ENCODE measurements at regions not wholly inside any gene's neighbourhood (a gene's known extent, or its start where the extent isn't known, plus 50 kb on each side); places are given as distances from the start of the nearest gene placed in this dataset.

DNA sequence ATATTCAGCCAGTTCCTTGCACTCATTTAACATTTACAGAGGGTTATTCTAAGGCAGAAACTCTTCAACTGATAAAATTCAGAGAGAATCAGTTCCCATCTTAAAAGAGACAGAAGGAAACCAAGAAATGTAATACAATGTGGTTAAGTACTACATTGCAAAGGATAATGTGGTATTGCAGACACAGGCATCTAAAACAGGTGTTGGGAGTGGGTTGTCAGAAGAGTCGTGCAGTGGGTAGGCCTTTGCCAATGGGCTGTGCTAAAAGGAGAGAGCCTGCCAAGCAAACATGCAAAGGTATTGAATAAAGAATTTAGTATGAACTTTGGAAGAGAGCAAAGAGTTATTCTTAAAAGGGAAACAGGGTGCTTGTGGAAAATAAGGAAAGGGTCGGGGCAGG, 1044.4 kb upstream of the DIAPH2 start:
- POLR2A ChIA-PET = no interaction called here
- ATAC-seq (ENCODE audit: low read depth) (no peak), DNase-seq (no peak)
- H3K9me3 Mint-ChIP-seq = no peaks in the 10 kb centered on the region
- no peaks in the 10 kb centered on the region for H3K4me1 Mint-ChIP-seq
- no peak overlapping the region for H3K4me3 Mint-ChIP-seq
- no peak overlapping the region for H3K27ac Mint-ChIP-seq
- no peaks in the 10 kb centered on the region for H3K36me3 Mint-ChIP-seq
- no peaks in the 10 kb centered on the region for H3K27me3 Mint-ChIP-seq

DNA sequence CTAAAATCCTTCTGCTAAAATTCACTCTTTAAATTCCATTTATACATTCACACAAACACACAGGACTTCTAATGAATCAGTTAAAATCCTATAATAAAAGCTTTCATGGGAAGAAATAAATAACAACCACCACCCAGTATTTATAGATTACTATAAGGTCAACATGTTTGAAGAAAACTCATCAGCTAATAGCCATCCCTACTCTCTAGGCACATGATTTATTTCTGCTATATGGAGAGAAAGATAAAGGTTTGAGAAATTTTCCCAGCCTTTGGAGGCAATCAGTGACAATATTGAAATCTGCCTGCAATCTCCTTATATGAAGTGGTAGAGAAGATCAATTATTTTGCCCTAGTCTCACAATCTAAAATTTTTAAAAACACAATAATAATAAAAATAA, 1038.9 kb upstream of the DIAPH2 start:
- Mint-ChIP-seq H3K4me1 (no peaks in the 10 kb centered on the region), H3K27me3 (no peaks in the 10 kb centered on the region), H3K36me3 (no peaks in the 10 kb centered on the region), H3K27ac (no peak overlapping the region), H3K9me3 (no peaks in the 10 kb centered on the region), H3K4me3 (no peak overlapping the region)
- POLR2A ChIA-PET = no interaction called here
- DNase-seq (no peak), ATAC-seq (ENCODE audit: low read depth) (no peak)

DNA sequence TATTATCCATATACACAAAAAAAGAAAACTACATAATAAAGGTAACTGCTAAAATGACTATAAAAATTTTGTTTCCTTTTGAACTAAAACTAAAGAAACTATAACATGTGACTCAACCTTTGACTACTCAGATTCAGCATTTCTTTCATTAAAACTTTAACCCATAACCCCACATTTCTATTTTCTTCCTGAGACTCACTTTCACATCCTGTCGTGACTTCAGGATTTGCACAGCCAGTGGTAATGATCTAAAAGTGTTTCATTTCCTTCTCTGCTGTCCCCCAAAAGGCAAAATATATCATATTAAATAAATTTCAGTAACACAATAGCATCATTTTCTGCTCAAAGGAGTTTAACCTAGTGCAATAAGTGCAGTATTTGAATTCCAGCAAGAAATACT, 1022.4 kb upstream of the DIAPH2 start:
- Mint-ChIP-seq H3K4me3 (no peak overlapping the region), H3K4me1 (no peaks in the 10 kb centered on the region), H3K36me3 (no peaks in the 10 kb centered on the region), H3K27ac (no peak overlapping the region), H3K27me3 (no peaks in the 10 kb centered on the region), H3K9me3 (peaks cover 1% of the 10 kb centered on the region)
- POLR2A ChIA-PET = no interaction called here
- ATAC-seq (ENCODE audit: low read depth) (no peak), DNase-seq (no peak)

DNA sequence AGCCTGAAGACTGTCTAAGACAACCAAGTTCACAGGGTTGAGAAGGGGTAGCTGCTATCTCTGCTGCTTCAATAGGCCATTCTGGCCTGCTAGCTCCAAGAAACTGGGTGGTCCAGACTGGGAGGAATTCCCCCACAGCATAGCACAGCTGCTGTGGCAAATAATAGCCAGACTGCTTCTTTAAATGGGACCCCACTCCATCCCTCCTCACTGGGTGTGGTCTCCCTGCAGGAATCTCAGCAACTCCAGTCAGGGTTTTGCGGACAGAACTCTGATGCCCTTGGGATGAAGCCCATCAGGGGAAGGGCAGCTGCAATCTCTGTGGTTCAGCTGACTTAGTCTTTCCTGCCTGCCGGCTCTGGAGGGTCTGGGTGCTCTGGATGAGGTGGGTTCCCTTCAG, 1018.6 kb upstream of the DIAPH2 start:
- Mint-ChIP-seq H3K4me1 (no peaks in the 10 kb centered on the region), H3K4me3 (no peak overlapping the region), H3K36me3 (no peaks in the 10 kb centered on the region), H3K27me3 (no peaks in the 10 kb centered on the region), H3K27ac (no peak overlapping the region), H3K9me3 (peaks cover 1% of the 10 kb centered on the region)
- DNase-seq (no peak), ATAC-seq (ENCODE audit: low read depth) (no peak)
- POLR2A ChIA-PET = no interaction called here

DNA sequence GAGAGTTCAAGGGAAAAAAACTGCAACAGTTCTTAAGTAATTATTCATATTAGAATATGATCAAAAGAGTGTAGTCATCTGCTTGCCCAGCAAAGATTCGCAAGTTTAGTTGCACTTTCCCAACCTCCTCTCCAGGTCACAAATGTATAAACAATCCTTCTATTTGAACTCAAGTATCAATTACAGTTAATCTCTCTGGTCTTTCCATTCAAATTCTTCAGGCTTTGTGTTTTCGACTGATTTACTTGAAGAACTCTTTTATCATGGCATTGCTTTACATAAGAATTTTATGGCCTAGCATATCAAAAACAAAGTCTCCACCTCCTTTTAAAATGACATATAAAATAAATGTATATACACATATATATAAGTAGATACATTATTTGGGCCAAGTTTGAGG, 1009.6 kb upstream of the DIAPH2 start:
- no peaks in the 10 kb centered on the region for H3K9me3 Mint-ChIP-seq
- no peaks in the 10 kb centered on the region for H3K4me1 Mint-ChIP-seq
- ATAC-seq (ENCODE audit: low read depth) (no peak), DNase-seq (no peak)
- POLR2A ChIA-PET = no interaction called here
- no peaks in the 10 kb centered on the region for H3K36me3 Mint-ChIP-seq
- H3K4me3 Mint-ChIP-seq = no peak overlapping the region
- H3K27me3 Mint-ChIP-seq = no peaks in the 10 kb centered on the region
- no peak overlapping the region for H3K27ac Mint-ChIP-seq

DNA sequence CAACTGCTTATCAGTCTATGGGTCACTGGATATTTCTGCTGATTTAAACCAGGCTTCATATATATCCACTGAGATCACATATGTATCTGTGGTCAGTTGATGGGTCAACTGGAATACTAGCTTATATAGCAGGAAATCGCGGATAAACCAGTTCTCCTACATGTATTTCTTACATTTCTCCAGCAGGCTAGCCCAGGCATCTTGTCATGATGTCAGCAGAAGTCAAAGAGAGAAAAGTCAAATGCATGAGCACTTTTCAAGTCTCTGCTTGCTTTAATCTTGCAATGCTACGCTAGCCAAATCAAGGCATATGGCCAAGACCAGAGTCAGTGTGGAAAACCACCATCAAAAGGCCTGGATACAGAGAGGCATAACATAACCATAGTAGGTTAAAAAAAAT, 1008.8 kb upstream of the DIAPH2 start:
- Mint-ChIP-seq H3K9me3 (no peaks in the 10 kb centered on the region), H3K4me3 (no peak overlapping the region), H3K4me1 (no peaks in the 10 kb centered on the region), H3K27me3 (no peaks in the 10 kb centered on the region), H3K36me3 (no peaks in the 10 kb centered on the region), H3K27ac (no peak overlapping the region)
- DNase-seq (no peak), ATAC-seq (ENCODE audit: low read depth) (no peak)
- POLR2A ChIA-PET = no interaction called here

DNA sequence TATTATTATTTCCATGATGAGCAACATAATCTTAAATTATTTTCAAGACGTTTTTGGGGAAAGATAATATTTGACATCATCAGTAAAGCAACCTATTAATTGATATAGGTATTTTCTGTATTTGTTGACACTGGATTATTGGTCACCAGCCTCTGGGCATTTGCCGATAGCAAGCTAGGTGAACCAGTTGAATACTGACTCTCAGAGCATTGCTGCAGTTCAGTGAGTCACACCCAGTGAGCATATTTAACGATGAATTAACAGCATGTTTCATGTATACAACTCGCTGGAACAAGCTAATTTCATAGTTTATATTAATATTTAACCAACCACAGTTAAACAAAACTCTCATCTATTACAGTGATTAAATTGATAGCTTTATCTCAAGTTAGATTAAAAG, 1006.0 kb upstream of the DIAPH2 start:
- Mint-ChIP-seq H3K9me3 (no peaks in the 10 kb centered on the region), H3K4me3 (no peak overlapping the region), H3K36me3 (no peaks in the 10 kb centered on the region), H3K27me3 (no peaks in the 10 kb centered on the region), H3K27ac (no peak overlapping the region), H3K4me1 (no peaks in the 10 kb centered on the region)
- POLR2A ChIA-PET = no interaction called here
- DNase-seq (no peak), ATAC-seq (ENCODE audit: low read depth) (no peak)

DNA sequence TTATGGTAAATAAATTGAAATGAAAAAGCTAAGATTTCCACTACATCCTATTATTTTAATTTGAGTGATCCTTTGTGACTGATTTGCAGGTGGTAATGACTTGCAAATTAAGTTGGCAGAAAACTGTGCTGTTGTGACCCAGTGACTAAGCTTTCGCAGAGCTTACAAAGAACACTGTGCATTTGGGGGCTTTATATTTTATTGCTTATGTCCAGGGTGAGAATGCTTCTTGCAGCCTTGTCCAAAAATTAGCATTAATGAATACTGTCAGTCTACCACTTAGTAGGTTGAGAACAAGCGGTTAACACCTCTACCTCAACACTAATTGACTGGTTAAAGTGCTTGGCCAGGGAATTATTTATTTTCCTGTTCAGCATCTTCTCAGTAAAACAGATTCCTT, 991.3 kb upstream of the DIAPH2 start:
- Mint-ChIP-seq H3K27ac (no peak overlapping the region), H3K27me3 (no peaks in the 10 kb centered on the region), H3K4me1 (no peaks in the 10 kb centered on the region), H3K4me3 (no peak overlapping the region), H3K36me3 (no peaks in the 10 kb centered on the region), H3K9me3 (no peaks in the 10 kb centered on the region)
- no peak for ATAC-seq (ENCODE audit: low read depth)
- no peak for DNase-seq
- POLR2A ChIA-PET = no interaction called here

DNA sequence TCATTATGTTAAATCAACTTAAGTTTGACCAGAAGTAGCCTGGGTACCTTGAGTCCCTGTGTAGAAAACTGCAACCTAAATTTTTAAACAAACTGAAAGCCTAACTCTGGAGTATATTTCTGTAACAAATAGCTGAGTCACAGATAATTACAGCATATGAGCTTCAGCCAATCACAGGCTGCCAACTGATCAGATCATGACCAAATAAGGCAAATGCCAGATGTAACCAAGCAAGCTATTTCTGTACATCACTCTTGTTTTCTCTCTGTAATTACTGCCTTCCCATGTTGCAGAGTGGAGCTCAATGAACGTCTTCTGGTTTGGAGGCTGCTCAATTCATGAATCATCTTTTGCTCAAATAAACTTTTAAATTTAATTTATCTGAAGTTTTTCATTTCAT, 980.9 kb upstream of the DIAPH2 start:
- H3K27ac Mint-ChIP-seq = no peak overlapping the region
- no peak for ATAC-seq (ENCODE audit: low read depth)
- POLR2A ChIA-PET = no interaction called here
- no peaks in the 10 kb centered on the region for H3K36me3 Mint-ChIP-seq
- no peaks in the 10 kb centered on the region for H3K9me3 Mint-ChIP-seq
- H3K4me3 Mint-ChIP-seq = no peak overlapping the region
- no peaks in the 10 kb centered on the region for H3K4me1 Mint-ChIP-seq
- no peak for DNase-seq
- no peaks in the 10 kb centered on the region for H3K27me3 Mint-ChIP-seq

DNA sequence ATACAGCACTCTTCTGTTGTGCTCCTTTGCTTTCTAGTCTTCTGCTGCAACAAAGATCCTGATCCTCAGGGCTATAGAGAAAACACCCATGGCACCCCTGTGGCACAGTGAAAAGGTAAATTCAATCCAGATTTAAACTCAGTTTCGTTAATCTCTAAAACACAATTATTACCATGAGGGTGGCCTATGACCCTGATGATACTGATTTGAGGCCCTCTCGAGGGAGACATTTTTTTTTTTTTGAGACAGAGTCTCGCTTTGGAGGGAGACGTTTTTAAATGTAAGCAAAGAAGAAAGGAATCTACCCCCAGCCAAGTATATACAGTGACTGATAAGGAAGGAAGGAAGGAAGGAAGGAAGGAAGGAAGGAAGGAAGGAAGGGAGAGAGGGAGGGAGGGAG, 967.8 kb upstream of the DIAPH2 start:
- Mint-ChIP-seq H3K36me3 (no peaks in the 10 kb centered on the region), H3K27me3 (no peaks in the 10 kb centered on the region), H3K27ac (no peak overlapping the region), H3K9me3 (no peaks in the 10 kb centered on the region), H3K4me1 (no peaks in the 10 kb centered on the region), H3K4me3 (no peak overlapping the region)
- no peak for ATAC-seq (ENCODE audit: low read depth)
- POLR2A ChIA-PET = no interaction called here
- DNase-seq = no peak

DNA sequence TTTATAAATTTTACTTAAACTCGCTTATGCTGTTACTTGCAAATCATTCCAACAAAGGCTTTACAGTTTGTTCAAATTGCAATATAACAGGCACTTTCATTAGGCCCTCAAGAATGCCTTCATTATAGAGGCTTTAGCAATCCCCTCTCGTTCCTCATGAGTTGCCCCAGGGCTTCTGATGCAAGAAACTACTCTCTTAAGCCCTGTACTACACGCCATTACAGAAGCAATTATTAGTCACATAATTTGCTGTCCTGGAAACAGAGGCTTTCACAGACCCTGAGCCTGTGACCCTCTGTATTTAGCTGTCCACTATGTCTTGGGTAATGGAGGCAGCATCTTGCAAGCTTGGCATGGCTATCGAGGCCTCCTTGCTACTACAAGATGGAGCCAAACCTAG, 965.9 kb upstream of the DIAPH2 start:
- POLR2A ChIA-PET = no interaction called here

DNA sequence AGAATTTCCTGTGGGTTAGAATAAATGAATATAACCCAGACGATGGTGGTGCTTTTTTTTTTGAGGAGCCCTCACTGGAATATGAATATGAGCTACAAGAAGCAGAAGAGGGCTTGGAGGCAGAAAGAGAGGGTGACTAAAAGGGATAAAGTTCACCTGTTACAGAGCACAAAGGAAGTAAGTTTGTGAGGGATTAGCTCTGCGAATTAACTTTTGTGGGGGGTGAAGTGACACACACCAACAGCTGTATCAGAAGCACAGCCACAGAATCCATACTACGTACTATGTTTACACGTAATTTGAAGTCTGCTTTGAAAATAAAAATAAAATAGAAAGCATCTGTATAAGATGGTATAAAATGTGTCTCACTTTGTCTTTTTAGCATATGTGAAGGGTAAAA, 963.6 kb upstream of the DIAPH2 start:
- Mint-ChIP-seq H3K4me1 (no peaks in the 10 kb centered on the region), H3K9me3 (no peaks in the 10 kb centered on the region), H3K4me3 (no peak overlapping the region), H3K27me3 (no peaks in the 10 kb centered on the region), H3K27ac (no peak overlapping the region), H3K36me3 (no peaks in the 10 kb centered on the region)
- no peak for DNase-seq
- no peak for ATAC-seq (ENCODE audit: low read depth)
- POLR2A ChIA-PET = no interaction called here

More for the DNA sequence above, 965.9 kb upstream of the DIAPH2 start:
- no peaks in the 10 kb centered on the region for H3K4me1 Mint-ChIP-seq
- no peak overlapping the region for H3K27ac Mint-ChIP-seq
- no peaks in the 10 kb centered on the region for H3K36me3 Mint-ChIP-seq
- DNase-seq (no peak), ATAC-seq (ENCODE audit: low read depth) (no peak)
- H3K9me3 Mint-ChIP-seq = no peaks in the 10 kb centered on the region
- H3K27me3 Mint-ChIP-seq = no peaks in the 10 kb centered on the region
- no peak overlapping the region for H3K4me3 Mint-ChIP-seq

DNA sequence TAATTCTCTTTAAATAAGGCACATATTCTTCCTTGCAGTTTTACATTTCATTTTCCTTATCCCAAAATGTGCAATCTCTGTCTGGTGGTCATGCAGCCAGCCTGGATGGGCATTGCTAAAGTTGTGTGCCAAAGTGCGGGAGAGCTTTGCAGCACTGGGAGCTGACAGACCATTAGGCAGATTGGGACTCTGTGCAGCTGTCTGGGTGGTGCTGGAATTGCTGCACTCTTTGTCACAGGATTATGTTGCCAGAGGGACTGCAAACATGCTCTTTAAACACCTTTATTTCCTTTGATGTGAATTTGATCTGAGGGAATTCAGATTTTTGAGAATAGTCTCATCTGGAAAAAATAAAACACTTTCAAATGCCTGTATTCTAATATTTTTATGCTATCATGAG, 956.2 kb upstream of the DIAPH2 start:
- Mint-ChIP-seq H3K27me3 (no peaks in the 10 kb centered on the region), H3K27ac (no peak overlapping the region), H3K36me3 (no peaks in the 10 kb centered on the region), H3K4me1 (no peaks in the 10 kb centered on the region), H3K9me3 (no peaks in the 10 kb centered on the region), H3K4me3 (no peak overlapping the region)
- DNase-seq (no peak), ATAC-seq (ENCODE audit: low read depth) (no peak)
- POLR2A ChIA-PET = no interaction called here

DNA sequence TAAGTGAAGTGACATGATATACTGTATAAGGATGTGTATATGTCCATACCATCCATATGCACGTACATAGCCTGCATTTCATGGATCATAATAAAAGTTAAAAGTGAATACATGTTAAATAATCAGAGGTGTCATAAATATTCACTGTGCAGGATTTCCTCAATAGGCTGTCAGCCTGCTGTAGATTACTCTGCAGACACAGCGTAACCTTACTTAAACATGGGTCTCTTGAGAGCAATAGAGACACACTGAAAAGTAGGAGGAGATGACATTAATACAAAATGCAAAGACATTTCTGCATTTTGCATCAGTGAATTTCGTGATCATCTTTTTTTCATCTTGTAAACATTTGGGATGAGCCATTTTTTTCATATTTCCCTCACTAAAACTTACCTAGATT, 955.2 kb upstream of the DIAPH2 start:
- H3K9me3 Mint-ChIP-seq = no peaks in the 10 kb centered on the region

DNA sequence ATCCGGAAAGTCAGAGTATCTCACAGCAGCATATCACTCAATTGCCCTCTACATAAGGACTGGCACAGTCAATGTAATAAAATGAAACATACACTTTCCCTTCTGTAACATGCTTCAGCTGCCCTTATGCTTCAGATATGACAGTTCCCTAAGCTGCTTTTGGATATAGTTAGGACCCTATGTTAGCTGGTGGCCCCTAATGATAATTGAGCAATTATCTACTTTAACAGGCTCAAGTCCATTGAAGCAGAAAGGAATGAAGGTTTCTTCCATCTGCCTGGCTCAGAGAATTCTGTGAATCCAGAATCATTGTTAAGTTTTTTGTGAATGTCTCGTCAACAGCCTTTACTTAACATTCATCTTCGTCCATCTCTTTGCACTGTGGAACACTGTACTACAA, 951.2 kb upstream of the DIAPH2 start:
- ATAC-seq (ENCODE audit: low read depth) (no peak), DNase-seq (no peak)
- no peaks in the 10 kb centered on the region for H3K27me3 Mint-ChIP-seq
- H3K4me1 Mint-ChIP-seq = no peaks in the 10 kb centered on the region
- no peaks in the 10 kb centered on the region for H3K36me3 Mint-ChIP-seq
- POLR2A ChIA-PET = no interaction called here
- H3K9me3 Mint-ChIP-seq = no peaks in the 10 kb centered on the region
- H3K4me3 Mint-ChIP-seq = no peak overlapping the region
- H3K27ac Mint-ChIP-seq = no peak overlapping the region

More for the DNA sequence above, 955.2 kb upstream of the DIAPH2 start:
- DNase-seq (no peak), ATAC-seq (ENCODE audit: low read depth) (no peak)
- Mint-ChIP-seq H3K4me1 (no peaks in the 10 kb centered on the region), H3K4me3 (no peak overlapping the region), H3K27me3 (no peaks in the 10 kb centered on the region), H3K27ac (no peak overlapping the region), H3K36me3 (no peaks in the 10 kb centered on the region)
- POLR2A ChIA-PET = no interaction called here
